Adrenal gland (tissue), 9 donors: ENCODE measurements at regions not wholly inside any gene's neighbourhood (a gene's known extent, or its start where the extent isn't known, plus 50 kb on each side); places are given as distances from the start of the nearest gene placed in this dataset.
A peak's percentile ranks its signal among the peaks of the same experiment; 100 is the strongest.

Experiments used
- DNase-seq, 7 donors: peaks; one replicate each; pipeline ENCODE4 v3.0.0-alpha.2; 2019 to 2020
- H3K27ac ChIP-seq, 5 donors: fragments of 200-600 bp; sonication (generic) in 4 of 5; 1 replicate in 3 of 5; 2 replicates in 2 of 5; pipeline versions ENCODE4 v1.5.1 to v1.8.0; 2016 to 2020; ENCODE audit warnings: mild to moderate bottlenecking in 1 of 5
- H3K27me3 ChIP-seq: fragments of 200-600 bp; 2 replicates; pipeline ENCODE4 v1.8.0; 2021
- H3K36me3 ChIP-seq, 2 donors: fragments of 200-600 bp; replicated peaks in 1 of 2; 1 replicate in 1 of 2; 2 replicates in 1 of 2; pipeline versions ENCODE4 v1.5.1 to v1.8.0; 2018 to 2022
- H3K4me1 ChIP-seq, 2 donors: fragments of 200-600 bp; replicated peaks in 1 of 2; 1 replicate in 1 of 2; 2 replicates in 1 of 2; pipeline versions ENCODE4 v1.5.1 to v1.8.0; 2018 to 2021
- H3K4me3 ChIP-seq, 4 donors: fragments of 200-600 bp; sonication (generic) in 3 of 4; one replicate each; pipeline ENCODE4 v1.5.1; 2016 to 2018
- H3K9me3 ChIP-seq, 3 donors: fragments of 200-600 bp; sonication (generic) in 1 of 3; replicated peaks in 1 of 3; 1 replicate in 2 of 3; 2 replicates in 1 of 3; pipeline versions ENCODE4 v1.5.1 to v1.8.0; 2016 to 2021
- POLR2A ChIP-seq, 2 donors: fragments of 450-650 bp; IDR thresholded peaks; one replicate each; pipeline ENCODE4 v1.6.1; 2017; ENCODE audit warnings: antibody characterized with exemption in 2 of 2, mild to moderate bottlenecking in 2 of 2, moderate library complexity in 1 of 2
- WGBS, 4 donors: extraction: QIAGEN DNeasy Blood & Tissue Kit in 2 of 4; methylation state at CpG; one replicate each; pipeline versions ENCODE4 v1.1.5 to v1.1.7; 2013 to 2017; 5-methylcytosine and 5-hydroxymethylcytosine counted together
- intact Hi-C, 2 donors: fragments of 100-400 bp; cut with DNase I; formaldehyde crosslinking; loops; one replicate each; pipeline versions ENCODE4 v1.14.1 to v1.15.0; 2022 to 2023
- TF ChIP-seq, protein P1 (sequence below), 6 experiments: fragments of 450-650 bp in 4 of 6; fragments of 200-600 bp in 2 of 6; sonication (generic) in 1 of 6; IDR thresholded peaks; 1 replicate in 5 of 6; 2 replicates in 1 of 6; pipeline versions ENCODE4 v1.5.1 to v1.8.0; 2016 to 2021; ENCODE audit warnings: antibody characterized with exemption in 6 of 6, mild to moderate bottlenecking in 2 of 6, moderate library complexity in 1 of 6
- donor health status: healthy with polysubstance abuse.
- donor health status: Bipolar disorder and iron deficiency.
- donor health status: DM: yes; HTN: yes; CAD: no.
- donor health status: DM: no; HTN: no; CAD: no.
- donor health status: DM: no; HTN: no; CAD: no.

DNA sequence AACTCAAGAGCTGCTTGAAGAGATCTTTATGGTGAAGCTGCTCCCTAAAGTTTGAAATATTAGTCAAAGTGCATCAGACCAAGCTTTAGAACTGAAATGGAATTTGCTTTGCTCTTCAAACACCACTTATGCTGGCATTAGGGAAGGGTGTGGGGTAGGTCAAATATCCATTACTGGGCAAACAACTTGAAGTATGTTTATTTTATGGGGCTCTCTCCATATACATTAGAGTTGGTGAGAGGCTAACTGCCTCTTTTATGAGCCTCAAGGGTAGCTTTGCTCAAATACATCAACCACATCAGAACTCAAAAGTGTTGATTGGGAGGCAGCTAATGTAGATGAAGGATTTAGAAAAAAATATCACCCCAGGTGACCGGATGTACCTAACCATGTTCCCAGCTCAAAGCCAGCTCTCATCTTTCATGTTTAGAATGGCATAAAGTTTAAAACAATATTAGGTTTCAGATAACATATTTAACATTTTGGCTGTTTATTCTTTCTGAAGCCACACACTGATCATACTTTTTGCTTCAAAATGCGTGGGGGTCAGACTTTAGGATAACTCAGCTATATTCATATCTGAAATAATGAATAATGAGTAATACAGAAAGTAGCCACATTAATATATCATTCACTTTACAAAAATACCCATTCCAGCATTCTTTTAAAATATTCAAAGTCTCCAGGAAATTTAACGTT, 318.6 kb downstream of the PTEN start:
- H3K27ac ChIP-seq, result no peak overlapping the region
- H3K9me3 ChIP-seq, result no peaks in the 10 kb centered on the region
- 55 to 73% (median 70%) methylated on average over 3 of the region's 3 CpGs for WGBS, 4 donors
- no peaks in the 10 kb centered on the region for H3K27me3 ChIP-seq
- intact Hi-C loops, result no loop called here
- peaks cover 0 to 5% of the 10 kb centered on the region in 2 donors for H3K4me1 ChIP-seq
- no peak for DNase-seq
- no peaks in the 10 kb centered on the region for H3K36me3 ChIP-seq
- H3K4me3 ChIP-seq, result no peak overlapping the region
- TF ChIP-seq POLR2A (IDR thresholded peaks at IDR 0.05), result no peak
- TF ChIP-seq, protein P1, sequence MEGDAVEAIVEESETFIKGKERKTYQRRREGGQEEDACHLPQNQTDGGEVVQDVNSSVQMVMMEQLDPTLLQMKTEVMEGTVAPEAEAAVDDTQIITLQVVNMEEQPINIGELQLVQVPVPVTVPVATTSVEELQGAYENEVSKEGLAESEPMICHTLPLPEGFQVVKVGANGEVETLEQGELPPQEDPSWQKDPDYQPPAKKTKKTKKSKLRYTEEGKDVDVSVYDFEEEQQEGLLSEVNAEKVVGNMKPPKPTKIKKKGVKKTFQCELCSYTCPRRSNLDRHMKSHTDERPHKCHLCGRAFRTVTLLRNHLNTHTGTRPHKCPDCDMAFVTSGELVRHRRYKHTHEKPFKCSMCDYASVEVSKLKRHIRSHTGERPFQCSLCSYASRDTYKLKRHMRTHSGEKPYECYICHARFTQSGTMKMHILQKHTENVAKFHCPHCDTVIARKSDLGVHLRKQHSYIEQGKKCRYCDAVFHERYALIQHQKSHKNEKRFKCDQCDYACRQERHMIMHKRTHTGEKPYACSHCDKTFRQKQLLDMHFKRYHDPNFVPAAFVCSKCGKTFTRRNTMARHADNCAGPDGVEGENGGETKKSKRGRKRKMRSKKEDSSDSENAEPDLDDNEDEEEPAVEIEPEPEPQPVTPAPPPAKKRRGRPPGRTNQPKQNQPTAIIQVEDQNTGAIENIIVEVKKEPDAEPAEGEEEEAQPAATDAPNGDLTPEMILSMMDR (IDR thresholded peaks at IDR 0.05), result no peak

DNA sequence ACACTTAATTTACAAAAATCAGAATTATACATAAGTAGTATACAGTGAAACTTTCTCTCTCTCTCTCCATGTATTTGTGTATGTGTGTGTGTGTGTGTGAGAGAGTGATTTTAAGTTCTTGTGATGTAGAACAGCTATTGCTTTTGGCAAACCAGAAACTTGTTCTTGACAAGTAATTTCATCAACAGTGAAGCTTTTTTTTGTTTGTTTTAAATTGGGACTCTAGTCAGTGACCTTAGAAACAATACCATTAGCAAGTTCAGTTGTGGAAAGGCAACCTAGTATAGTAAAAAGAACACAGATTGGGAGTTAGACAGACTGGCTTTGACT, 319.1 kb downstream of the PTEN start:
- peaks cover 0 to 5% of the 10 kb centered on the region in 2 donors for H3K4me1 ChIP-seq
- H3K27ac ChIP-seq, result no peak overlapping the region
- DNase-seq, result no peak
- no peaks in the 10 kb centered on the region for H3K9me3 ChIP-seq
- no peak for TF ChIP-seq POLR2A (IDR thresholded peaks at IDR 0.05)
- TF ChIP-seq, protein P1 (IDR thresholded peaks at IDR 0.05), result no peak
- no peak overlapping the region for H3K4me3 ChIP-seq
- no peaks in the 10 kb centered on the region for H3K36me3 ChIP-seq
- intact Hi-C loops, result no loop called here
- no peaks in the 10 kb centered on the region for H3K27me3 ChIP-seq

DNA sequence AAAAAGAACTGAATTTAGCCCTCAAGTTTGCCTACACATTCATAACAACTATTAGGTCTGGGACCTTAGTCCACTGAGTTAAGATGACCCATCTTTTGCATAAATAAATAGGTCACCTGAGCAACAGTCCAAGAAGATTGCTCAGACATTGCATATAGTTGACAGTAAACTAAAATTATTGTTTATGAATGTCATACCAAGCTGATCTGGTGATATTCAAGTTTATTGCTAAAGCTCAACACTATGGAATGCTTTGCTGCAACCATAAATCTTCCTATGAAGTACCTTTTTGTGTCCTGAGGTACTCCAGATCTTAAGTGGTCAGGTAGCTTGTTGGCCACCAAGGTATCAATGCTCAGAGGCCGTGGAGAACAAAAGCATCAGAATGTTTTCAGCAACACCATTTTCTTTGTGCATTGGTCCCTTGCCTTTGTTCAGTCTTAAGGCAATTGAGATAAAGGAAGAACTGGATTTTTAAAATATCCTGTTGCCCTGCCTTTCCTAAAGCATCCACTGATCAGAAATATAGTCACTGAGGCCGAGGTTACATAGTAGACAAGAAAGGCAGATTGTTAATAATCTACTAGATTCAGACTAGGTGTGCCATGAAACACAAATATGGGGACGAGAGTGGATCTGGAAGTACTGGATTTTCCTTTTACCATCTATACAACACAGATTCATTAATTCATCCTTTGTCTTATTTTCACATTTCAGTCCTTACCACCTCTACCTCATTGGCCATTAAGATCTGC, 321.3 kb downstream of the PTEN start:
- WGBS, 4 donors, result 90 to 98% (median 93%) methylated on average over 3 of the region's 3 CpGs
- intact Hi-C loops, result no loop called here

DNA sequence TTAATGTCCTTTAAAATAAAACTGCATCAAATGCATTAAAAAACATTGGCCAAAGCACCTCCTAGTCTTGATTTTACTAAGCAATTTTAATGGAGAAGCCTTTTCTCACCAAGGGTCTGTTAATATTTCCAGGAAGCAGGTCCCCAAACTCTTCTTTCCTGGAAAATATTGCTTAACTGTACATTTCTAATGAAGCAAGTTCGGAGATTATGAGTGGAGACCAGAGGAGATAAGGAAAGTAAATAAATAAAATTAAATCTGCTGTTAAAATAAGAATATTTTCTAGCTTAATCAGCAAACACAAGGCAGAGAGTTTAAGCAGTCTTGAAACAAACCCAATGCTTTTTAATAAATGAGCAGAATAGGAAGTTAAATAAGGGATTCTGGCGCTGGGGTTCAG, 322.4 kb downstream of the PTEN start:
- Histone ChIP-seq H3K27me3 (no peaks in the 10 kb centered on the region), H3K4me1 (peaks cover 0 to 5% of the 10 kb centered on the region in 2 donors), H3K27ac (peak overlapping the region in 2 of 5 donors; percentile 19 to 35), H3K36me3 (no peaks in the 10 kb centered on the region), H3K4me3 (no peak overlapping the region), H3K9me3 (no peaks in the 10 kb centered on the region)
- TF ChIP-seq, protein P1 (IDR thresholded peaks at IDR 0.05), result no peak
- TF ChIP-seq POLR2A (IDR thresholded peaks at IDR 0.05), result no peak
- intact Hi-C loops, result no loop called here
- DNase-seq, result no peak
- WGBS, 4 donors, result 42 to 65% (median 59%) methylated on average over 2 of the region's 2 CpGs

More for the DNA sequence above, 321.3 kb downstream of the PTEN start:
- Histone ChIP-seq H3K27me3 (no peaks in the 10 kb centered on the region), H3K4me1 (peaks cover 0 to 5% of the 10 kb centered on the region in 2 donors), H3K9me3 (no peaks in the 10 kb centered on the region), H3K36me3 (no peaks in the 10 kb centered on the region), H3K4me3 (no peak overlapping the region), H3K27ac (no peak overlapping the region)
- TF ChIP-seq POLR2A (IDR thresholded peaks at IDR 0.05), result no peak
- TF ChIP-seq, protein P1 (IDR thresholded peaks at IDR 0.05), result no peak
- no peak for DNase-seq
